Cardiac septum (tissue), 1 donor: ENCODE measurements at regions not wholly inside any gene's neighbourhood (a gene's known extent, or its start where the extent isn't known, plus 50 kb on each side); places are given as distances from the start of the nearest gene placed in this dataset.

Experiments used
- DNase-seq: peaks from one replicate; pipeline ENCODE4 v3.0.0-alpha.2; 2020; ENCODE audit warnings: low spot score
- intact Hi-C: fragments of 100-400 bp; cut with DNase I; formaldehyde crosslinking; loops from one replicate; pipeline ENCODE4 v1.14.0; 2022
- donor health status: DM: no; HTN: no; CAD: no.

DNA sequence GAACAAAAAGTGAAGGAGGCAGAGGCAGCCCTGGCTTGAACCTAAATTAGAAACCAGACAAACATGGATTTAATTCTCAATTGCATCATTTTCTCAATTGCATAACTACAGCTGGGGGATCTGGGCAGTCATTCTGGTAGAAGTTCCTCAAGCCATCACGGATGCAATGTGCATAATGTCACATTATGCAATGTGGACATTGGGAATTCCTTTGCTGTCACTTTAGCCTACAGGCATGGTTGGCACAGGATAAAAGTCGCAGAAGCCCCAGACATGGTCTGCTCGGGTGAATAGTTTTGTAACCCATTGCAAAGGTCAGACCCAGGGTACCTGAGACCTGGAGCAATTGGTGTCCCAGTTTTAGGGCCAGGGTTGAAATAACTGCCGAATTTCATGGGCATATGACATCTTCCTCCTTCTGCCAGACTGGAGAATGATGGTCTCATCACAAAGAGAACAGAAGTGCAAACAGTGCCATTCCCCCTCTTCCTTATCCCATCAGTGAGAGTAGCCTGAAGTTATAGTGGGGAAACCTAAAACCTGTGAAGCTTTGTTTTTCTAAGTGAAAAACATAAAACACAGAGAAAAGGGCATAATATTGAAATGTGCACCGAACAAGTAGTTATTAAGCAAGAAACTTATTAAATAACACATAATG is 290.8 kb downstream of the MSX2 start:
- intact Hi-C loops = no loop called here
- no peak for DNase-seq

GRCh38 chr5:175013251-175013650 is 288.9 kb downstream of the MSX2 start:
- no peak for DNase-seq
- intact Hi-C loops = no loop called here

- intact Hi-C loops = no loop called here
- no peak for DNase-seq
Measured at GRCh38 chr5:175012267-175012666, 287.9 kb downstream of the MSX2 start.

DNA sequence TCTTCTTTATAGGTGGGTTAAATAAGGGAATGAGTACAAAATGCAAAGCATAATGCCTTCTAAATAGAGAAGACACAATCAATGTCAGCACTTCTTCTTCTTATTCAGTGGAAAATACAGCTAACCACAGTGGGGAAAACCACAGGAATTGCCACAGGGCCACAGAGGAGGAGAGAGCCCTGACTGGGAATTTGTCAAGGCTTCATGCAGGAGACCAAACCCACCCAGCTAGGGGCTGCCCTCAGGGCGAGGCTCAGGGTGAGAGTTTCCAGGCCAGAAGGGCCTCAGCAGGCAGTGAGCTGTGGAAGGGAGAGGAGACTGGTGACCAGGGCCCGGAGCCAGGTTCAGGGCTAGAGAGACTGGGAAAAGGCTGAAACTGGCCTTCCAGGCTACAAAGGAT is 279.1 kb downstream of the MSX2 start:
- intact Hi-C loops = no loop called here
- no peak for DNase-seq

- intact Hi-C loops = no loop called here
- no peak for DNase-seq
Measured at GRCh38 chr5:175001876-175002645, 277.7 kb downstream of the MSX2 start.

DNA sequence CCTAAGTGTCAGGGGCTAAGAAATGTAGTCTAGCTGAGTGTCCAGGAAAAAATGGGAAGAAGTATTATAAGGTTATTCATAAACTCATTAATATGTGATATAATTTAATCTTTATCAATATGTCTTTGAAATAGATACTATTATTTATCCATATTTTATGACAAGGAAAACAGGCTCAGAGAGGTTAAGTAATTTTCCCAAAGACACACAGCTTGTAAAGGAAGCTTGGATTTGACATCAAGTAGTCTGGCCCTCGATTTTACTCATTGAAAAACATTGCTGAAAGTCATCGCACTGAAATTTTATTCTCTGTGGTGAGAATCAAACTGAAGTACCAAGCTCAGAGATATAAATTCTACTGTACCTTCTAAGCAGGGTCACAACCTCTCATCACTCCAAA is 276.9 kb downstream of the MSX2 start:
- no peak for DNase-seq
- intact Hi-C loops = no loop called here

DNA sequence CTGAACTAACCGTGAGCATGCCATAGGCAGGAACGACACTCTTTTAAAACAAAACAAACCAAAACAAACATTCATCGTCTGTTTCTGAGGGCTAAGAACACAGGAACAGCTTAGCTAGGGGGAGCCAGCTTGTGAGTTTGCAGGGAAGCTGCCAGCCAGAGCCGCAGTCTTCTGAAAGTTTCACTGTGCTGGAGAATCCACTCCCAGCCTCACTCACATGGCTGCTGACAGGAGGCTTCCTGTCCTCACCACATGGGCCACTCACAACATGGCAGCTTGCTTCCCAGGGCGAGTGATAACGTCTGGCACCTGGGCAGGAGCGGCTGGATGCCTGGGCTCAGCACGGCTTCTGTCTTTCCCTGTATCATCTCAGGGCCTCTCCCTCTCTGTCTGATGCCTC is 275.2 kb downstream of the MSX2 start:
- DNase-seq = no peak
- intact Hi-C loops = no loop called here

- no peak for DNase-seq
- intact Hi-C loops = no loop called here
Measured at GRCh38 chr5:174998131-174998730, 273.8 kb downstream of the MSX2 start.

- DNase-seq = no peak
- intact Hi-C loops = no loop called here
Measured at GRCh38 chr5:174997688-174998087, 273.3 kb downstream of the MSX2 start.

GRCh38 chr5:174996941-174997340 is 272.6 kb downstream of the MSX2 start:
- no peak for DNase-seq
- intact Hi-C loops = no loop called here

GRCh38 chr5:174995827-174996226 is 271.4 kb downstream of the MSX2 start:
- no peak for DNase-seq
- intact Hi-C loops = no loop called here

- intact Hi-C loops = no loop called here
- no peak for DNase-seq
Measured at GRCh38 chr5:174991847-174992246, 267.5 kb downstream of the MSX2 start.

- no peak for DNase-seq
- intact Hi-C loops = no loop called here
Measured at GRCh38 chr5:174990909-174991308, 266.5 kb downstream of the MSX2 start.

GRCh38 chr5:174987443-174988012 is 263.1 kb downstream of the MSX2 start:
- no peak for DNase-seq
- intact Hi-C loops = no loop called here

DNA sequence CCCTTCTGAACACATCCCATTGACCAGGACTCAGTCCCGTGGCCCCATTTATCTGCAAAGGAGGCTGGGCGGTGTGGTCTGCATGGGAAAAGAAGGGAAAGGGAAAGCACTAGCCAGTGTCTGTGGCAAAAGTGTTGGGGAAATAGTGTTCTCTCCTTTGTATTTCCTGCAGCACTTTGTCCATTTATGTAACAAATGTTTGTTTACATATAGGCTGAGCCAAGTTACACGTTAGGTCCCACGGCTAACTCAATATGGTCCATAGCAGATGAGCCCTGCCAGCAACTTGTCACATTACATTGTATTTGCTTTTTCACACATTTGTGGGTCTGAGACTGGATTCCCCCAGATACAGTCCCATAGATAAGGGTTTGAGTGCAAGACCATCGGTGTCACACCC is 260.5 kb downstream of the MSX2 start:
- intact Hi-C loops = no loop called here
- DNase-seq = no peak

DNA sequence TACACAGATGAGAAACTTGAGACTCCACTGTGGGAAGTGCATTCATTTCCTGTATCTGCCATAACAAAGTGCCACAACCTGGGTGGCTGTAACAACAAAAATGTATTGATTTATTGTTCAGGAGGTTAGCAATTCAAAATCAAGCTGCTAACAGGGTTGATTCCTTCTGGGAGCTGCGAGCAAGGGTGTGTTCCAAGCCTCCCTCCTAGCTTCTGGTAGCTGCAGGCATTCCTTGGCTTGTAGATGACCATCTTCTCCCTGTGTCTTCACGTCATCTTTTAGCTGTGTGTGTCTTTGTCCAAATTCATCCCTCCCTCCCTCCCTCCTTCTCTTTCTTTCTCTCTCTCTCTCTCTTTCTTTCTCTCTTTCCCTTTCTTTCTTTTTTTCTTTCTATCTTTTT is 258.1 kb downstream of the MSX2 start:
- no peak for DNase-seq
- intact Hi-C loops = no loop called here

- no peak for DNase-seq
- intact Hi-C loops = no loop called here
Measured at GRCh38 chr5:174981416-174981815, 257.0 kb downstream of the MSX2 start.

GRCh38 chr5:174980952-174981351 is 256.6 kb downstream of the MSX2 start:
- intact Hi-C loops = no loop called here
- DNase-seq = no peak

GRCh38 chr5:174972291-174972690 is 247.9 kb downstream of the MSX2 start:
- no peak for DNase-seq
- intact Hi-C loops = no loop called here

- intact Hi-C loops = no loop called here
- no peak for DNase-seq
Measured at GRCh38 chr5:174971210-174971609, 246.8 kb downstream of the MSX2 start.

DNA sequence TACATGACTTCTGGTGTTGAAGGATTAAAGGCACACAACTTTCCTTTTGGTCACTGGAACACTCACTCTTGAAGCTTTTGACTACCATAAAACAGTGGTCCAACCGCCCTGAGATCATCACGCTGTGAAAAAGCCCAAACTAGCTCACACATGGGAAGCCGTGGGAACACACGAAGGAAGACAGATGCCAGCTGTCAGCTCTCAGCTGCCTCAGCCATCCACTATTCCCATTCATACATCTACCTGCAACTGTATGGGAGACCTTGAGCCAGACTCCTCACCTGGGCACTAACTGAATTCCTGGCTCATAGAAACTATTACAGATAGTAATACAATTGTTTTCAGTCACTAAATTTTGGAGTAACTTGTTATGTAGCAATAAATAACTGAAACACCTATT is 246.1 kb downstream of the MSX2 start:
- intact Hi-C loops = no loop called here
- no peak for DNase-seq
